ENCODE measurements at regions not wholly inside any gene's neighbourhood (a gene's known extent, or its start where the extent isn't known, plus 50 kb on each side); places are given as distances from the start of the nearest gene placed in this dataset.

GRCh38 chr2:4096978-4097766 is 393.8 kb downstream of the DCDC2C start:
- Histone ChIP-seq H3K9me2 (ENCODE audit: insufficient read depth) (no peaks in the 10 kb centered on the region), H3K27ac (ENCODE audit: low read depth, low read length) (no peak overlapping the region), H3K9me3 (ENCODE audit: control insufficient read depth in 1 of 2, insufficient read depth in 1 of 2, low read depth in 1 of 2, low read length in 2 of 2) (peaks cover 0 to 5% of the 10 kb centered on the region in 2 experiments; a peak in 2 of 4 replicates), H3K4me3 (replicated peaks in 1 of 2; ENCODE audit: low read depth in 1 of 2, low read length in 2 of 2) (no peak overlapping the region), H3K4me1 (ENCODE audit: control insufficient read depth in 1 of 2, insufficient read depth in 2 of 2, low read length in 2 of 2) (no peaks in the 10 kb centered on the region), H3K4me2 (ENCODE audit: low read length) (no peak overlapping the region), H3K79me2 (ENCODE audit: insufficient read depth, low read length) (no peaks in the 10 kb centered on the region), H4K20me1 (ENCODE audit: insufficient read depth) (no peaks in the 10 kb centered on the region), H2AFZ (ENCODE audit: low read depth, low read length, poor library complexity, severe bottlenecking) (no peak overlapping the region), H3K27me3 (ENCODE audit: insufficient read depth, low read length) (no peaks in the 10 kb centered on the region), H3K36me3 (ENCODE audit: control insufficient read depth in 1 of 2, insufficient read depth in 2 of 2, low read length in 2 of 2) (no peaks in the 10 kb centered on the region), H3K9ac (ENCODE audit: low read length) (no peak overlapping the region)
- no peak for DNase-seq (ENCODE audit: low read depth, low spot score)
- BruUV-seq (replicated peaks), result no TSS peak
- no peak for ATAC-seq
- ChIA-PET RAD21 (ENCODE audit: low non-redundant PET in 1 of 2, low total read pairs in 2 of 2, uncharacterized antibody in 2 of 2, unreplicated experiment in 2 of 2) (no interaction called here), CTCF (no interaction called here), POLR2A (no interaction called here)
- intact Hi-C loops (cut with micrococcal nuclease), result no loop called here
- no peak for TF ChIP-seq CEBPB (IDR thresholded peaks at IDR 0.05; ENCODE audit: low read depth)
- TF ChIP-seq JUND (IDR thresholded peaks at IDR 0.05), result no peak
- TF ChIP-seq ZNF274 (IDR thresholded peaks at IDR 0.05; ENCODE audit: low read depth, low read length), result no peak
- TF ChIP-seq RAD21 (IDR thresholded peaks at IDR 0.05; ENCODE audit: low read depth), result no peak
- TF ChIP-seq FOSL1 (IDR thresholded peaks at IDR 0.05; ENCODE audit: low read depth), result no peak
- TF ChIP-seq ELF1 (IDR thresholded peaks at IDR 0.05; ENCODE audit: borderline replicate concordance, low read depth), result no peak
- no peak for TF ChIP-seq EZH2 (IDR thresholded peaks at IDR 0.05)
- no peak for TF ChIP-seq SP1 (IDR thresholded peaks at IDR 0.05; ENCODE audit: low read depth)
- no peak for TF ChIP-seq CTCF (IDR thresholded peaks at IDR 0.05 in 2 of 3, conservative IDR thresholded peaks at IDR 0.05 in 1 of 3; ENCODE audit: borderline replicate concordance in 1 of 3, insufficient read depth in 1 of 3, low read depth in 2 of 3, low read length in 2 of 3)
